Left ventricle myocardium inferior (tissue), 1 donor: ENCODE measurements at regions not wholly inside any gene's neighbourhood (a gene's known extent, or its start where the extent isn't known, plus 50 kb on each side); places are given as distances from the start of the nearest gene placed in this dataset.

Experiments
- DNase-seq: peaks from one replicate; pipeline ENCODE4 v3.0.0-alpha.2; 2020
- H3K27ac ChIP-seq: fragments of 200-600 bp; replicated peaks from 2 replicates; pipeline ENCODE4 v1.8.0; 2021
- H3K27me3 ChIP-seq: fragments of 200-600 bp; 2 replicates; pipeline ENCODE4 v1.8.0; 2021; ENCODE audit warnings: low read depth
- H3K36me3 ChIP-seq: fragments of 200-600 bp; 2 replicates; pipeline ENCODE4 v1.8.0; 2021
- H3K4me1 ChIP-seq: fragments of 200-600 bp; 2 replicates; pipeline ENCODE4 v1.8.0; 2021
- H3K4me3 ChIP-seq: fragments of 200-600 bp; 2 replicates; pipeline ENCODE4 v1.8.0; 2021; ENCODE audit warnings: mild to moderate bottlenecking, moderate library complexity
- H3K9me3 ChIP-seq: fragments of 200-600 bp; replicated peaks from 2 replicates; pipeline ENCODE4 v1.8.0; 2021
- CTCF ChIP-seq: fragments of 200-600 bp; IDR thresholded peaks from 2 replicates; pipeline ENCODE4 v1.8.0; 2021; ENCODE audit warnings: antibody characterized with exemption, mild to moderate bottlenecking, borderline replicate concordance
- intact Hi-C: fragments of 100-400 bp; cut with micrococcal nuclease; formaldehyde crosslinking; loops from one replicate; pipeline ENCODE4 v1.11.0; 2022
- donor health status: DM: no; HTN: yes; CAD: no; lungs with severe emphysema.

- Histone ChIP-seq H3K27me3 (no peaks in the 10 kb centered on the region), H3K27ac (no peak overlapping the region), H3K4me3 (no peak overlapping the region), H3K36me3 (no peaks in the 10 kb centered on the region), H3K9me3 (peaks cover 5% of the 10 kb centered on the region), H3K4me1 (peaks cover 17% of the 10 kb centered on the region)
- TF ChIP-seq CTCF, result no peak
- intact Hi-C loops, result no loop called here
- no peak for DNase-seq
Measured at GRCh38 chr1:8109216-8109615, 83.1 kb upstream of the ERRFI1 start.

- no peaks in the 10 kb centered on the region for H3K36me3 ChIP-seq
- no peak overlapping the region for H3K27ac ChIP-seq
- no peak overlapping the region for H3K4me3 ChIP-seq
- no peak for DNase-seq
- no peak for TF ChIP-seq CTCF
- intact Hi-C loops, result no loop called here
- no peaks in the 10 kb centered on the region for H3K27me3 ChIP-seq
- peaks cover 4% of the 10 kb centered on the region for H3K4me1 ChIP-seq
- peaks cover 5% of the 10 kb centered on the region for H3K9me3 ChIP-seq
Measured at GRCh38 chr1:8107897-8108296, 81.8 kb upstream of the ERRFI1 start.

GRCh38 chr1:8104278-8105236 is 78.4 kb upstream of the ERRFI1 start:
- Histone ChIP-seq H3K4me3 (no peak overlapping the region), H3K36me3 (no peaks in the 10 kb centered on the region), H3K9me3 (no peaks in the 10 kb centered on the region), H3K27ac (no peak overlapping the region), H3K27me3 (no peaks in the 10 kb centered on the region), H3K4me1 (no peaks in the 10 kb centered on the region)
- no peak for TF ChIP-seq CTCF
- intact Hi-C loops, result no loop called here
- DNase-seq, result no peak

GRCh38 chr1:8097908-8098307 is 71.8 kb upstream of the ERRFI1 start:
- no peak for TF ChIP-seq CTCF
- H3K36me3 ChIP-seq, result no peaks in the 10 kb centered on the region

GRCh38 chr1:8097077-8097799 is 71.1 kb upstream of the ERRFI1 start:
- Histone ChIP-seq H3K4me3 (no peak overlapping the region), H3K27ac (peak overlapping the region; percentile 66), H3K4me1 (peaks cover 28% of the 10 kb centered on the region), H3K9me3 (no peaks in the 10 kb centered on the region), H3K36me3 (no peaks in the 10 kb centered on the region), H3K27me3 (no peaks in the 10 kb centered on the region)
- intact Hi-C loops, result no loop called here
- TF ChIP-seq CTCF, result no peak
- DNase-seq, result no peak

More at GRCh38 chr1:8097908-8098307, 71.8 kb upstream of the ERRFI1 start:
- no peaks in the 10 kb centered on the region for H3K27me3 ChIP-seq
- peak overlapping the region; percentile 66 for H3K27ac ChIP-seq
- DNase-seq, result no peak
- peaks cover 28% of the 10 kb centered on the region for H3K4me1 ChIP-seq
- intact Hi-C loops, result no loop called here
- no peak overlapping the region for H3K4me3 ChIP-seq
- H3K9me3 ChIP-seq, result no peaks in the 10 kb centered on the region
